NOMO-1 treated with DMSO at 0.1 percent for 48 hours (cell line): ENCODE measurements at regions not wholly inside any gene's neighbourhood (a gene's known extent, or its start where the extent isn't known, plus 50 kb on each side); places are given as distances from the start of the nearest gene placed in this dataset.

ENCODE experiments used
- DNase-seq: peaks from one replicate; lab custom pipeline; 2025; ENCODE audit not compliant: unreplicated experiment; lab: John Stamatoyannopoulos, UW

- no peak for DNase-seq
Measured at GRCh38 chr3:29227307-29227706, 53.6 kb upstream of the RBMS3 start.
